ENCODE measurements at regions not wholly inside any gene's neighbourhood (a gene's known extent, or its start where the extent isn't known, plus 50 kb on each side); places are given as distances from the start of the nearest gene placed in this dataset.

GRCh38 chrX:15988661-15989603 lies 134.3 kb upstream of the AP1S2 start:
- DNase-seq (no peak), ATAC-seq (peak; percentile 56)
- intact Hi-C loops (cut with micrococcal nuclease): no loop called here

GRCh38 chrX:15985937-15986336 lies 131.3 kb upstream of the AP1S2 start:
- intact Hi-C loops (cut with micrococcal nuclease): no loop called here
- ATAC-seq (no peak), DNase-seq (no peak)

GRCh38 chrX:15983034-15983433 lies 128.4 kb upstream of the AP1S2 start:
- DNase-seq: no peak
- no peak for ATAC-seq

GRCh38 chrX:15977644-15978043 lies 123.0 kb upstream of the AP1S2 start:
- intact Hi-C loops (cut with micrococcal nuclease): no loop called here
- ATAC-seq (no peak), DNase-seq (no peak)

More at GRCh38 chrX:15983034-15983433, 128.4 kb upstream of the AP1S2 start:
- intact Hi-C loops (cut with micrococcal nuclease): no loop called here

GRCh38 chrX:15976396-15976795 lies 121.8 kb upstream of the AP1S2 start:
- ATAC-seq: no peak
- no peak for DNase-seq
- intact Hi-C loops (cut with micrococcal nuclease): no loop called here

- ATAC-seq (peak; percentile 78), DNase-seq (peak; percentile 59)
- intact Hi-C loops (cut with micrococcal nuclease): no loop called here
Measured at GRCh38 chrX:15973946-15974345, 119.3 kb upstream of the AP1S2 start.

GRCh38 chrX:15973299-15973698 lies 118.7 kb upstream of the AP1S2 start:
- DNase-seq: no peak
- peak; percentile 84 for ATAC-seq
- intact Hi-C loops (cut with micrococcal nuclease): no loop called here

- ATAC-seq (no peak), DNase-seq (no peak)
- intact Hi-C loops (cut with micrococcal nuclease): no loop called here
Measured at GRCh38 chrX:15971696-15972095, 117.1 kb upstream of the AP1S2 start.

- ATAC-seq (no peak), DNase-seq (no peak)
- intact Hi-C loops (cut with micrococcal nuclease): no loop called here
Measured at GRCh38 chrX:15963858-15964257, 109.2 kb upstream of the AP1S2 start.

- no peak for ATAC-seq
- DNase-seq: no peak
- intact Hi-C loops (cut with micrococcal nuclease): no loop called here
Measured at GRCh38 chrX:15960237-15960636, 105.6 kb upstream of the AP1S2 start.

- intact Hi-C loops (cut with micrococcal nuclease): no loop called here
- no peak for ATAC-seq
- DNase-seq: no peak
Measured at GRCh38 chrX:15956681-15957080, 102.1 kb upstream of the AP1S2 start.

GRCh38 chrX:15953801-15954200 lies 99.2 kb upstream of the AP1S2 start:
- intact Hi-C loops (cut with micrococcal nuclease): no loop called here
- DNase-seq (no peak), ATAC-seq (no peak)

GRCh38 chrX:15952212-15952611 lies 97.6 kb upstream of the AP1S2 start:
- DNase-seq (no peak), ATAC-seq (no peak)
- intact Hi-C loops (cut with micrococcal nuclease): no loop called here

GRCh38 chrX:15948318-15948660 lies 93.7 kb upstream of the AP1S2 start:
- DNase-seq (no peak), ATAC-seq (no peak)
- intact Hi-C loops (cut with micrococcal nuclease): no loop called here

GRCh38 chrX:15947648-15948317 lies 93.2 kb upstream of the AP1S2 start:
- ATAC-seq (no peak), DNase-seq (no peak)
- intact Hi-C loops (cut with micrococcal nuclease): no loop called here

- no peak for DNase-seq
- intact Hi-C loops (cut with micrococcal nuclease): no loop called here
- no peak for ATAC-seq
Measured at GRCh38 chrX:15946783-15947580, 92.4 kb upstream of the AP1S2 start.

GRCh38 chrX:15943391-15943790 lies 88.8 kb upstream of the AP1S2 start:
- intact Hi-C loops (cut with micrococcal nuclease): no loop called here
- no peak for ATAC-seq
- no peak for DNase-seq

- no peak for DNase-seq
- no peak for ATAC-seq
- intact Hi-C loops (cut with micrococcal nuclease): no loop called here
Measured at GRCh38 chrX:15942307-15942706, 87.7 kb upstream of the AP1S2 start.

GRCh38 chrX:15939737-15940136 lies 85.1 kb upstream of the AP1S2 start:
- intact Hi-C loops (cut with micrococcal nuclease): no loop called here
- no peak for ATAC-seq
- DNase-seq: no peak

- DNase-seq (no peak), ATAC-seq (no peak)
- intact Hi-C loops (cut with micrococcal nuclease): no loop called here
Measured at GRCh38 chrX:15938072-15938471, 83.5 kb upstream of the AP1S2 start.
